Mesothelial cell of epicardium (in vitro differentiated cells): ENCODE measurements at regions not wholly inside any gene's neighbourhood (a gene's known extent, or its start where the extent isn't known, plus 50 kb on each side); places are given as distances from the start of the nearest gene placed in this dataset.

Source experiments
- DNase-seq, 2 experiments: peaks; one replicate each; pipeline ENCODE4 v3.0.0; 2021; ENCODE audit warnings: low spot score in 2 of 2; ENCODE audit not compliant: unreplicated experiment in 2 of 2
- H3K27ac Mint-ChIP-seq: 2 replicates; pipeline ENCODE4 v1.8.0; 2021; ENCODE audit warnings: mixed read lengths
- H3K27me3 Mint-ChIP-seq: 2 replicates; pipeline ENCODE4 v1.8.0; 2021; ENCODE audit warnings: low read depth, mixed read lengths
- H3K36me3 Mint-ChIP-seq: 2 replicates; pipeline ENCODE4 v1.8.0; 2021; ENCODE audit warnings: mixed read lengths
- H3K4me1 Mint-ChIP-seq: 2 replicates; pipeline ENCODE4 v1.8.0; 2021; ENCODE audit warnings: mixed read lengths
- H3K4me3 Mint-ChIP-seq: 2 replicates; pipeline ENCODE4 v1.8.0; 2021; ENCODE audit warnings: mild to moderate bottlenecking, moderate library complexity, mixed read lengths
- H3K9me3 Mint-ChIP-seq: 2 replicates; pipeline ENCODE4 v1.8.0; 2021; ENCODE audit warnings: mixed read lengths
- CTCF ChIP-seq: fragments of 200-600 bp; sonication (generic); IDR thresholded peaks from one replicate; pipeline ENCODE4 v1.5.0; 2021; ENCODE audit warnings: antibody characterized with exemption; ENCODE audit not compliant: unreplicated experiment

GRCh38 chr1:58135821-58136321 is 410.7 kb downstream of the OMA1 start:
- peaks cover 42% of the 10 kb centered on the region for H3K27me3 Mint-ChIP-seq
- no peaks in the 10 kb centered on the region for H3K36me3 Mint-ChIP-seq
- no peak for DNase-seq
- H3K27ac Mint-ChIP-seq, result no peak overlapping the region
- TF ChIP-seq CTCF, result no peak
- peaks cover 19% of the 10 kb centered on the region for H3K9me3 Mint-ChIP-seq
- no peaks in the 10 kb centered on the region for H3K4me1 Mint-ChIP-seq
- H3K4me3 Mint-ChIP-seq, result no peak overlapping the region

DNA sequence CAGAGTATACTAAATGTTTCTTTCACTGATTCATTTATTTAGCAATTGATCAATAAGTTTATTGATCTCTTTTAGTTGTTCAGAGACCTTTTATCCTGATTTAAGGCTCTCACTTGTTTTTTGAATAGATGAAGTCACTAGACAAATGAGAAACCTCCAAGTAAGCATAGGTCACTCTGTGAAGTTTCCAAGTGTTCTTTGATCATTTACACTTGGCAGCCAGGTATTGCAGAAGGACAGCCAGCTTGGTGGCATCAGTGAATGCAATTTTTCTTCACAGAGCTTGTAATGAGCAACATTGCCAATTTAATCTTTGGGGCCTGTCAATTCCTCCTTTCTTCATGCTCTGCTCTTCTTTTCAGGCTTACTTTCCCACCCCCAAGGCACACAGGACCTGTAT is 413.0 kb downstream of the OMA1 start:
- DNase-seq, result no peak
- no peak overlapping the region for H3K4me3 Mint-ChIP-seq
- no peaks in the 10 kb centered on the region for H3K4me1 Mint-ChIP-seq
- H3K27ac Mint-ChIP-seq, result no peak overlapping the region
- no peaks in the 10 kb centered on the region for H3K36me3 Mint-ChIP-seq
- H3K27me3 Mint-ChIP-seq, result peaks cover 23% of the 10 kb centered on the region
- no peak for TF ChIP-seq CTCF
- peaks cover 3% of the 10 kb centered on the region for H3K9me3 Mint-ChIP-seq

GRCh38 chr1:58123051-58123450 is 423.5 kb downstream of the OMA1 start:
- no peak for TF ChIP-seq CTCF
- no peaks in the 10 kb centered on the region for H3K9me3 Mint-ChIP-seq
- no peak for DNase-seq
- H3K4me1 Mint-ChIP-seq, result no peaks in the 10 kb centered on the region
- no peaks in the 10 kb centered on the region for H3K36me3 Mint-ChIP-seq
- no peak overlapping the region for H3K4me3 Mint-ChIP-seq
- peaks cover 6% of the 10 kb centered on the region for H3K27me3 Mint-ChIP-seq
- H3K27ac Mint-ChIP-seq, result no peak overlapping the region

GRCh38 chr1:58119971-58120370 is 426.6 kb downstream of the OMA1 start:
- Mint-ChIP-seq H3K27ac (no peak overlapping the region), H3K4me3 (no peak overlapping the region), H3K27me3 (peaks cover 6% of the 10 kb centered on the region), H3K9me3 (peaks cover 8% of the 10 kb centered on the region), H3K4me1 (no peaks in the 10 kb centered on the region), H3K36me3 (no peaks in the 10 kb centered on the region)
- TF ChIP-seq CTCF, result no peak
- DNase-seq, result no peak

GRCh38 chr1:58116284-58116683 is 430.2 kb downstream of the OMA1 start:
- H3K36me3 Mint-ChIP-seq, result no peaks in the 10 kb centered on the region
- no peak overlapping the region for H3K27ac Mint-ChIP-seq
- no peaks in the 10 kb centered on the region for H3K4me1 Mint-ChIP-seq
- no peak for TF ChIP-seq CTCF
- DNase-seq, result no peak
- peaks cover 17% of the 10 kb centered on the region for H3K27me3 Mint-ChIP-seq
- no peak overlapping the region for H3K4me3 Mint-ChIP-seq
- peaks cover 16% of the 10 kb centered on the region for H3K9me3 Mint-ChIP-seq

GRCh38 chr1:58109646-58110200 is 436.8 kb downstream of the OMA1 start:
- Mint-ChIP-seq H3K27ac (no peak overlapping the region), H3K27me3 (peaks cover 37% of the 10 kb centered on the region), H3K4me3 (no peak overlapping the region), H3K4me1 (no peaks in the 10 kb centered on the region), H3K36me3 (no peaks in the 10 kb centered on the region), H3K9me3 (peaks cover 7% of the 10 kb centered on the region)
- no peak for DNase-seq
- no peak for TF ChIP-seq CTCF
